ENCODE measurements at regions not wholly inside any gene's neighbourhood (a gene's known extent, or its start where the extent isn't known, plus 50 kb on each side); places are given as distances from the start of the nearest gene placed in this dataset.

DNA sequence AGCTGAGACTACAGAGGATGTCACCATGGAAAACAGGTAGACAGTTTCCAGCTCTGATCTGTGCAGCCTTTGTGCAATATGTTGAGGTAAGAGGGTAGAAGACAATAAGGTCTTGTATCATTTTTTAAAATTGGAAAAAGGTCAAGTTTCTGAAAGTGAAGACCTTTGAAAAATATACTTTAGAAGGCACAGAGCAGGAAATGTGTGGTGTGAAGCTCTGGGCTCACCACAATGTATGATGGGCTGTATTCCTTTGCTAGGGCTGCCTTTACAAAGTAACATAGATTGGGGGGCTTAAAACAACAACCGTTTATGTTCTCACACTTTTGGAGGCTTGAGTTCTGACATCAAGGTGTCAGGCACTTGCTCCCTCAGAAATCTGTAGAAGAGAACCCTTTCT is 514.3 kb upstream of the JARID2 start:
- no peak for DNase-seq (ENCODE audit: low spot score)

DNA sequence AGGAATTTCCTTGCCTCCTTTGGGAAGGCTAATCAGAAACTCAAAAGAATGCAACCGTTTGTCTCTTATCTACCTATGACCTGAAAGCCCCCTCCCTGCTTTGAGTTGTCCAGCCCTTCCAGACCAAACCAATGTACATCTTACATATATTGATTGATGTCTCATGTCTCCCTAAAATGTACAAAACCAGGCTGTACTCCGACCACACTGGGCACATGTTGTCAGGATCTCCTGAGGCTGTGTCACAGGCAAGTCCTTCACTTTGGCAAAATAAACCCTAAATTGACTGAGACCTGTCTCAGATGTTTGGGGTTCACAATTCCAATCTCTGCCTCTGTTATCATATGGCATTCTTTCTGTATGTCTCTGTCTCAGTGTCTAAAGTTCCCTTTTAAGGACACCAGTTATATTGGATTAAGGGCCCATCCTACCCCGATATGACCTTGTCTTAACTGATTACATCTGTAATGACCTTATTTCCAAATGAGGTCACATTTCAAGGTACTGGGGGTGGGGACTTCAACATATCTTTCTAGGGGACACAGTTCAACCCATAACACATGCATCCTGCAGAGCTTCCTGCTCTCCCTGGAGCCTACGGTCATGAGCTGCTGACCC is 513.5 kb upstream of the JARID2 start:
- DNase-seq (ENCODE audit: low spot score), result peak; percentile 58

DNA sequence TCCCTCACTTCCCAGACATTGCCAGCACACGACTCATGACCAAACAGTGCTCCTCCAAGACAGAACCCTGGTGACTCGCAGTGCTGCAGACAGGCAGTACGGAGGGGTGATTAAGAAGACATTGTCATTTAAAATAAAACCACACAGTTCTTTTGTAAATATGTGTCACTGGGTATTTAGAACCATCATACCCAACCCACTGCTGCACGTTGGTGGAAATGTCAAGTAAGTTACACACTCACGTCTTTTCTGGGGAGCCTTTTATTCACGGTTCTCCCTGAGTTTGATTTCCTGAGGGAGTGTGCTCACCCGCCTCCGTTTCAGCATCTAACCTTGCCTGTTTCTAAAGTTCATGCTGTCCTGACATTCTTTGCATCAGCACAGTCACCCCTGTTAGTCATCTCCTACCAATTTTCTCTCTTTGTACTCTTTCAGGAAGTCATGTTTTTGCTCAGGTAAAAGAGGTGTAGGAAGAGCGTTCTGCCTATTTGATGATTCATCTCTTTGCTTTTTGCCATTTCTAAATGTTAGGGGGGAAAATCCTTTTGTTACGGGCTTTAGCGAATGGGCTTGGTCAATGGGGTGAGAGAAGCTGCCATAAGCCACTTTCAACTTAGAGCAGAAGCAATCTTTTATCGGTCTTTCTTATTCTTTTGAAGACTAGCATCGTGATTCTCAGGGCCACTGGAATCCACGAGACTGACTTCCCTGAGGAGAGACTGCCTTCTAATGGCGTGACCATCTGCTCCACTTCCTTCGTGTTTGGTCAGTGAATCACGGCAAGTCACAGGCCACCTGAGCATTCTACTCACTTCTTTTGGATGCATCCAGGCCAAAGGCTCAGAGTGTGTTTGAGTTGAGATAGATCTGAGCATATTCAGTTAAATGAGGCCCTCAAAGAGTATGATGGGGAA is 512.8 kb upstream of the JARID2 start:
- no peak for DNase-seq (ENCODE audit: low spot score)

DNA sequence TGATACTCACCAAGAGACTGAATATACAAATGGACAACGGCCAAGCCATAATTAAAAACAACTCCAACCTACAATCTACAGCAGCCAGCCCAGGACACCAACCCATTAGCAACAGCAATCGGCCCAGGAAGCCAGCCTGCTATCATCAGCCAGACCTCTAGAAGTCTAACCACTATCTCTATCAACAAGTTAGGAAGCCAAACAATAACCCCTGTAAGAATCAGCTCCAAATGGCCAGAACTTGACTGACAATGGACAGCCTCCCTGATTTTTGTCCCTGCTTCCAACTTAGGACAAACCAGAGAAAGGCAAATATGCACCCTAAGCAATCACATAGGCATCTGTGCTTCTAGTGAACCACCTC is 511.8 kb upstream of the JARID2 start:
- no peak for DNase-seq (ENCODE audit: low spot score)

DNA sequence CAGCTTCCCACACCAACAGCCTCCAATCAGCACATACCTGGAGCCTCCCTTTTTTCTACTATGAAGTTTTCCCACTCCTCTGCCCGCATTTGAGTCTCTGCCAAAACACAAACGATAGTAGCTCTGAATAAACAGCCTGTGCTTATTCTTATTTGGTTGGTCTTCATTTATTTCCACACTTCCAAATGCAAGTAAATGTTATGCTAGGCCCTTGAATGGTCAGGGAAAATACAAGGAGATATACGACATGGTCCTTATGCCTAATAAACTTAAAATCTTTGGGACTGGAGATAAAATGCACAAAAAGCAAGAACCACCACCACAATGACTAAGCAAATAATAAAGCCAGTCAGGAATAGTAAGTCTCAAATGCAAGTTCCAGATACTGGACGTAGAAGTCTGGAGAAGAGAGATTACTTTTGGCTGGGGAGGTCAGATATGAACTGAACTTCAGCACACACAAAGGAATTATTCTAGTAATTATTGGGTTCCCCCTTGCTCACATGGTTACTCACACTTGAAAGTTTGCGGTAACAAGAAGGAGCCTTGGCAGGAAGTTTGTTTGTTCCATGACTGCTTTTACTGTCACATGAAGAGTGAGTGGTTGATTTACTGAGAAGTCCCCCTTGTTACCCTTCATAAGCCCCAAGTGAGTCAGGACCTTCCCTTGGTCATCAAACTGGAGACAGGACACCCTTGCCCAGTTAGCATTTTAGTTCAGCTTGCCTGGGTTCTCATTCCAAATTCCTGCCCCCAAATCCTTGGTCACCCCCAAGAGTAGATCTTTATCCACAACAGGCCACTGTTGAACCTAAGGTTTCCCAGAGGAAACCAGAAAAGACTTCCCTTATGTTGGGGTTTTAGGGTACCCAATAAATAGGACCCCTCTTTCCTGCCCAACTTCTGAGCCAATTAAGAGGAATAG is 511.2 kb upstream of the JARID2 start:
- DNase-seq (ENCODE audit: low spot score), result no peak

DNA sequence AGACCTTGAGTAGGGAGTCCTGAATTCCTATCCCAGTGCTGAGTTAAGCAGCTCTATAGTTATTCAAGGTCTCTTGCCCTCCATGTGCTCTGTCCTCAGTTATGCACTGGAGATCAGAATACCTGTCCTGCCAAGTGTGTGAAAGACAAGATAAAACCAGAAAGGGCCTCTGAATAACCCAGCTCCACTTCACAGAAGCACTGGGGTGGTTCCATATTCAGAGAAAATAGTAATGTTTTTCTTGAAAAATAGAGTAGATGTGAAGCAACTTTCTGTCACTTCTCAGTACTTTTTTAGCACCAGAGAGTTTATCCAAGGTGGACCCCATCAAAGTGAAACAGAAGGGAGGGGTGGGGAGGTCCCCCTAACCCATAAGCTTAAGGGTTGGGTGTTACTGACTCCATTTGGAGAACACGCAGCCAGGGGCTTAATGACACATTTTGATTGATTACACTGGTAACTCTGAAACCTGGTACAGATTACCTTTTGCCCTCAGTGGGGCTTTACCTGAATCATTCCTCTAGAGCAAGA is 509.8 kb upstream of the JARID2 start:
- DNase-seq (ENCODE audit: low spot score), result no peak

DNA sequence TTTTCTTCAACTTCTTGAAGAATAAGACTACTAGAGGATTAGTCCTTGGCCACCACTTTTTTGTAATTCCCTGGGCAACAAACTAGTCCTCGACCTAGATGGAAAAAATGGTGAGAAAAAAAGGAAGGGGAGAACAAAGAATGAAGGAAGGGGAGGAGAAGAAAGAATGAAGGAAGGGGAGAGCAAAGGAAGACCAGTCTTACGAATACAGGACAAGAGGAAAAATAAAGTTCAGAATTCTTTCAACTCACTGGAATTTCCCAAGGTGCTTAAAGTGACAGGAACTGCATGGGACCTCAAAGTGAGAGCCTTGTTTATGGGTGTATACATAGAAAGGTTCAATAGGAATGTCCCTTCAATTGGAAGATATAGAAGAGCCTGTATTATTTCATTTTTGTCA is 509.3 kb upstream of the JARID2 start:
- no peak for DNase-seq (ENCODE audit: low spot score)

DNA sequence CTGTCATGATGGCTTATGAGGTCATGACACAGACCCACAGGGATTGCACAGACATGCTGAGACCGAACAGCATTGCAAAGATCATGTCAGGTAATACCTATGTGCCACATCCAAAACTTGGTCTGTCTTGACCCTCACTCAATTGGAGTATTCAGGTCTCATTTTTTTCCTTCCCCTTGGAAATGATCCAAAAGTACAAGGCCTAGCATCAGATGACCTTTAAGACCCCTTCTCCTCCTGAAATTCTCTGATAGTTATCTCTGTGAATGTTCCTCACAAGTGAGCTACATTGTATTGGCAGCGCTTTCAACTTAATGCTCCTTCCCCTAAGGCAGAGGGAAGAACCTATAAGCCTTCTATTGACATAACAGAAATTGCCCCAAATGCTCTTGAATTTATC is 507.4 kb upstream of the JARID2 start:
- peak; percentile 37 for DNase-seq (ENCODE audit: low spot score)

DNA sequence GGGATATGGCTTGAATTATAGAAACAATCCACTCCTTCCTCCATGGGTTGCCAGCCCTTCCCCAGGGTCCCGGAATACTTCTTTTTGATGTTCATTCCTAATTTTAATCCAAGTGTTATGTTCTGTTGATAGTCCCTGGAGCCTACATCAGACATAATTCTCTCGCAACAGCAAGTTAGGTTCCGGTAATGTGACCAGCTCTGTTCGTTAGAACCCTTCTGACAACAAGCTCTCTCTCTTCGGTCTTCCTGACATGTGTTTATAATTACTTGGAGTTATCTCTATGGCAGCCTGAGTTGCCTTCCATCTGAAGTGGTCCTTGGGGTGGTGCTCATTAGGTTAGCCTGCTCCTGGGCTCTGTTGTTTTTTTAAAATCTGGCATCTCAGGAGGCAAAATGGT is 506.9 kb upstream of the JARID2 start:
- peak; percentile 82 for DNase-seq (ENCODE audit: low spot score)

DNA sequence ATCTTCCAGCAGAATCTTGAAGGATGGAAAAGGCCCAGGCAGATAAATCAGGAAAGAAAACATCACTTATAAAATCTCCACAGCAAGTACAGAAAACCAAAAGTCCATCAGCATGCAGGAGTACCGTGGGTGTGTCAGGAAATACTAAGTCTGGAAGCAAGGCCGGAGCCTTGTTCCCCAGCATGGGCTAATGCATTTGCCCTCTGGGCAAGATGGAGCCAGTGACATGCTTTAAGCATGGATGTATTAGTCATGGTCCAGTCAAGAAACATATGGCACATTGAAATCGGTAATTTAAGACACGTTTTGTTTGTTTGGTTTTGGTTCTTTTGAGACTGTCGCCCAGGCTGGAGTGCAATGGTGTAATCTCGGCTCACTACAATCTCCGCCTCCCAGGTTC is 506.0 kb upstream of the JARID2 start:
- DNase-seq (ENCODE audit: low spot score), result no peak

DNA sequence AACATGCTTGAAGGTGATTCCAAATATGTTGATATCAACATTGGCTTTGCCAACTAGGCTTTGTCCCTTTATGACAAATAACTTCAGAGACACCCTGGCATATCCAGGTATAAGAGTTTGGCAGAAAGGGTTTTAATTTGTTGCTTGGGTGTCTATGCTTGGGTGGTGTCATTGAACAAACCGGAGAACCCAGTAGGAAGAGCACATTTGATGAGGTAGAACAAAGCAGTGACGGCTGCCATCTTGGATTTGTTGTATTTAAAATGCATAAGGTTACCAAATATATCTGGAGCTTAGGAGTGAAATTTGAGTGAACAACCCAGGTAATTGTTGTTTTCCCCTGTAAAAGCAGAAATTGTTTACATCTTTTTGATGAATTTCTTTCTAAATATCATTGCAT is 503.7 kb upstream of the JARID2 start:
- DNase-seq (ENCODE audit: low spot score), result no peak

DNA sequence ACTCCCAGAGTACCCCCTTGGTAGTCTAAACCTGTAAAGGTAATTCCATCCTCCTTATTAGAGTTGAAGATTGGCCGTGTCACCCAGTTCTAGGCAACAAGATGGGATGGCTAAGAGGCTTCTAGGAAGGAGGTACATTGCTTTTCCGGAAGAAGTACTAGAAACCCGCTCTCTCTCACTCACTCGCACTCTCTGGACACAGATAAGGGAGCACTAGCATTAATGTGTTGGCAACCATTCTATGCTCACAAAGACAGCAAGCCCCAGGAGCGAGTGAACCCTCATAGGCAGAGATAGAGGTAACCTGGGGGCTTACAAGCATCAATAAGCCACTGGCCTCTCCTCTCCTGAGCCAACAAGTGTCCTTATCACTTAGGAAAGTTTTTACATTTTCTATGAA is 503.2 kb upstream of the JARID2 start:
- no peak for DNase-seq (ENCODE audit: low spot score)

DNA sequence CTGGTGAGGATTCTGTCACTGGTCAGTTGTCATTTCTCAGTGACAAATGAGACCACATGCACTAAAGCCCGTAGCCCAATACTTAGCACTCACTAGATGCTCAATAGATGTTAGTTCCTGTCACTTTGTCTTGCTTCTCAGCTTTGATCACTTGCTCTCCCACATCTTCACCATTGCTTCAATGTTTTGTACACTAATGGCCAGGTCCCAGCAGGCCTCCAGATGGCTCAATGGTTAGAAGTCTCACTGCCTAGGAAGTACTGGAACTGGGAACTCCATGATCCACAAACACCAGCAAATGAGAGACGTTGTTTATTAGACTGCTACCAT is 502.8 kb upstream of the JARID2 start:
- no peak for DNase-seq (ENCODE audit: low spot score)

DNA sequence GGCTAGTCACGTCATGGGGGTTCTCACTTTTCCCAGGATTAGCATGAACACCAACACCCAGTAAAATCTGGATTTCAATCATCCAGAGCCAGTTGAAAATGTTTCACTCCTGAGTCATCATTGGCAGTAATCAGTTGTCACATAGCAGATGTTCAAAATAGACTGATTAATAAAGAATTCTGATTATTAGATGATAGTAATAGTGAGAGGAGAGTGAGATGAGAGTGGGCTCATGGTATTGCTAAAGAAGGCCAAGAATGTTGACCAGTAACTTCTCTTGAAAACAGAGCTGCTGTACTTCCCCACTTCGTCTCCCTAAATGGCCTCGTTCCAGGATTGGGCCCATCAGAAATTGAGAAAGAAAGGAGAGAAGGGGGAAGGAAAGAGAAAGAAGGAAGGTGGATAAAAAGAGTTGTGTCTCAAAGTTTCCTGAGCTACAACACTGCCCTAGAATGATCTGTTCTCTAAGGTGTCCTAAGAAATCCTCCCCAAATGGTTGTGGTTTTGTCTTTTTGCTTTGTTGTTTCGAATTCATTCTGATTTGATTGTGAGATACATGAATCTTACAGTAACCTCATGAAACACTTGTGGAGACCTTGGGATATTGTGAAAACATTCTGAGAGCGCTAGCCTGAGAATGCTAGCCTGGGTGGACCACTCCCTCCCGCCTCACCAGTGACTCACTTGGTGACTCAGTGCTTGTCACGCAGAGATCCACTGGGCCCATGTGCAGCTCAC is 502.2 kb upstream of the JARID2 start:
- DNase-seq (ENCODE audit: low spot score), result no peak

DNA sequence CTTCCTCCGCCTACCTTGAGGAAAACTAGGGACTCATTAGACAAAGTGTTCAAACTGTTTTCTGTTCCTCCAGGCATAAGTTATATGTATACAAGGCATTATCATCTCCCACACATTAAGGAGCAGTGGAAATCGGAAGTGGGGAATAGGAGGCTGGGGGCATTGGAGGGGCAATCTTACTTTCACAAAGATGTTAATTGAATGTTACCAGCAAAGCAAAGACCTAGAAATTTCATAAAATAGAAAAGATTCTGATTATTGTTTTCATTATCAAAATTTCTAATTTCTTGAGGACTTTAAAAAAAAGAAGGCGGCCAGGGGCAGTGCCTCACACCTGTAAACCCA is 501.7 kb upstream of the JARID2 start:
- DNase-seq (ENCODE audit: low spot score), result no peak

DNA sequence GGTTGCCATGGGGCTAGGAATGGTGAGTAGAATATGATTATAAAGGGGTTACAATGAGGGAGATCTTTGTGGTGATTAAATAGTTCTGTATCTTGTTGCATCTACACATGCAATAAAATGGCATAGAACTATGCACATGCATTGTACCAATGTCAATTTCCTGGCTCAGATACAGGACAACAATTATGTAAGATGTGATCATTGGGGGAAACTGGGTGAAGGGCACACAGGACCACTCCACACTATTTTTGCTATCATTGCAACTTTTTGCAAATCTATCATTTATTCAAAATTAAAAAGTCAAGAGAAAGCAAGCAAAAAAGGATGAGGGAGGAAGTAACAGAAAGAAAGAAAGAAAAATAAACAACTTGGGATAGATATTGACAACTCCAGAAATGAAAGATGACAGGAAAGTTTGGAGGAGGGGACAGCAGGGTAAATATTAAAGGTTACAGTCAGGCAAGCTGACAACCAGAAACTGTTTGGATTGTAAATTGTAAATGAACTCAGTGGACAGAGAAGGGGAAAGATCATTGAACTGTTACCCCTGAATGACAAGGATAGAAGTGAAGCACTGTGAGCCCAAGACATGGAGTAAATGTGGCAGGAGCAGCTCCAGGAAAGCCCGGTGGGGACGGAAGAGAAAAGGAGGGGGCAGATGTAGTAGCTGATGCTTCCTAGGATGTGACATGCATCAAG is 499.6 kb upstream of the JARID2 start:
- no peak for DNase-seq (ENCODE audit: low spot score)

DNA sequence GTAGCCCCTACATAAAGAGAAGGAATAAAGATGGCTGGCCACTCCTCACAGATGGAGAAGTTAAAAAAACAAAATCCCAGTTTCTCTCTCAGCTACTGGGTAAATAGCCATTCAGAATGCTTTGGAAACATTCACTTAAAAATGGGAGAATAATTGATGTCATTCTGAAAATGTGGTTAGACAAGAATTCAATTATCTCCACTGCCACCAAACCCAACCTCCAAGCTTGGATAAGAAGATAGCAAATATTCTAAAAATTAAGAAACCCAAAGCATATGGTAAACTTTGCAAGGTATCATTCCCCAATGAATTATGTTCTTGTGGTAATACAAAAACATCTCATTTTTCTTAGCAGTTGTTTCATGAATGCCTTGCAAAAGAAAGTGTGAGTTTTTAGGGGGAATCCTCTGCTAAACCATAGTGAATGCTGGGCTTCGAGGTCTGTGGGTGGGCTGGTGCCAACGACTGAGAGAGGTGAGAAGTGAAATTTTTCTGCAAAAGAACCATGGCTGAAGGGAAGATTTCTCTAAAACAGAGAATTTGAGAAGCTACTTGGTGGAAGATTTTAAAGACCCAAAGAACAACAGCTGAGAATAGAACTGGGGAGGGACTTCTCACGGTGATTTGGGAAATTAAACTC is 497.9 kb upstream of the JARID2 start:
- no peak for DNase-seq (ENCODE audit: low spot score)

DNA sequence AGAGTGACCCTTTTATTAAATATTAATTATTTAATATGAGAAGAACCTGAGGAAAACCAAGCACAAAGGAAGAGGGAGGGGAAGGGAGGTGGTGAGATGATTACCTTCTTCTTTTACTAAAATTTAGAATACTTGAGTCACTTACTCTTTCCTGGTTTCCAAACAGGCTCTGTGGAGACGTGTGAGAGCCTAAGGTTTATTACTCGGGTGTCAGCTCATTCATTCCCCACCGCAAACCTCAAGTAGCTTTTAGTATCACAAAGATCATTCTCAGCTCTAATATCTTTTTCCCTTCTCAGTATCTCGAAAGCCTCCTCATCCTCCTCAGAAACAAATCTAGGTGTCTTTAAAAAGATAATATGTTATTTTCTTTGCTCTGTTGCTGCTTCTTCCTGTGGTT is 497.2 kb upstream of the JARID2 start:
- DNase-seq (ENCODE audit: low spot score), result no peak

DNA sequence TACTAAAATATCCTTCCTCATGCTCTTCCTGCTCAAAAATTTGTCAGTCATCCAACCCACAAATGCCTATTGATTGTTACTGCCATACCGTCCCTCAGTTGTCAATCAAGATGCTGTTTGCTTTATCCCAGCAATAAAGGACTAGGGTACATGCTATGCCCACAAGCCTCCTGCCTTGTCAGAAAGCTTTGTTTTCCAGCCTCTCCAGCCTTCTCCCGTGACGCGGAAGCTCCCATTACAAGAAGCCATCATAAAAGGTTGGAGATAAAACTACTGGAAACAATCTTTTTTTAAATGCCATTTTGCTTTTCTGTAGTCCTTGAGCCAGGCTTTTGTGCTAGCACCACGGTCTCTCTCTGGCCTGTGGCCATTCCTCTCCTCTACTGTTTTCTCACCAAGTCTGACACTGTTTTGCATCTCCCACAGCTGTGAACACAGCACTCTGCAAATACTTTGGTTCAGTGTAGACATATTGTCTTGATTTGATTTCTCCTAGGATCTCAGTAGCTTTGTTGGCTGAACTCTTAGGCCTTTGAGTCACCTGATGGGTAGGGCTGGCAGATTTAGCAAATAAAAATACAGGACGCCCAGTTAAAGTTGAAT is 495.7 kb upstream of the JARID2 start:
- DNase-seq (ENCODE audit: low spot score), result no peak

DNA sequence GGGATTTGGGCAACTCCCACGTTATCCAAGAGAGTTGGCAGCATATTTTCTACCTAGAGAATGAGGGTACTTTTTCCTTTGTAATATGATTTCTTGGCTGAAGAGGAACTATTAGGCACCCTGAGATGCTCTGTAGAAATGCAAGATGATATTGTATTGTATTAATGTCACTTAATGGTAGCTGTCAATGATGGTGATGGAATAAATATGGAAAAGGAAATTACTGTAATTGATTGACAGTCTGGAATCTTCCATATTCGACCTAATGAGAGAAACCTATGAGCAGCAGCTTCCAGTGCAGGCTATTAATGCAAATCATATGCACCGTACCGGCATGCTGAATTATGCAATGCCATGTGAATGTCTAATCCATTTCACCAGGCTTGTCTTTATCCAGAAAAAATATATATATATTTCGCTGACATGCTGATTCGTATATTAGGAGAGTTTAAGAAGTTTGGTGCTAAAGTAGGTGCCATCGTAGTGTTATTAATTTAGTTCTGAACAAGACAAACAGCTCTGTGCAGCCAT is 494.2 kb upstream of the JARID2 start:
- DNase-seq (ENCODE audit: low spot score), result no peak
